K562 (cell line): ENCODE measurements at regions not wholly inside any gene's neighbourhood (a gene's known extent, or its start where the extent isn't known, plus 50 kb on each side); places are given as distances from the start of the nearest gene placed in this dataset.

Experiments
- ATAC-seq: fragments of 200-7000 bp; cut with Tn5 transposase; 3 replicates; pipeline ENCODE4 v1.9.1; 2020; ENCODE audit warnings: moderate library complexity
- BruUV-seq: library from RNA; stranded (reverse); fragments of 400-500 nt; replicated peaks from 2 replicates; lab custom pipeline; 2021; lab: Mats Ljungman, UMichigan
- CTCF ChIA-PET: fragments of 300-600 bp; formaldehyde crosslinking; extraction: SDS; loops from one replicate; lab custom pipeline; 2021; ENCODE audit warnings: low intra/inter-chr PET ratio; lab: Yijun Ruan, JAX
- POLR2A ChIA-PET: fragments of 300-600, 350-650 bp; sonication (Branson Sonifier 250); formaldehyde crosslinking; extraction: SDS; loops from one replicate; lab custom pipeline; 2021; ENCODE audit warnings: antibody characterized with exemption, inconsistent platforms; lab: Yijun Ruan, JAX
- DNase-seq, 4 experiments: peaks; one replicate each; pipeline versions ENCODE4 v3.0.0 to v3.0.0-alpha.2; 2011 to 2018; ENCODE audit warnings: low spot score in 3 of 4, mixed read lengths in 3 of 4; ENCODE audit errors: extremely low read depth in 1 of 4
- FAIRE-seq: peaks from 2 replicates; lab custom pipeline; 2011; peaks lifted over from hg19 to GRCh38; lab: Jason Lieb, UNC
- H2AFZ ChIP-seq: 2 replicates; pipeline ENCODE4 v1.6.0; 2011; ENCODE audit warnings: low read depth, low read length, control low read depth, inconsistent platforms
- H3K27ac ChIP-seq: fragments of 200-600 bp; 3 replicates; pipeline ENCODE4 v1.8.0; 2011; ENCODE audit warnings: low read depth, mild to moderate bottlenecking, control low read depth, inconsistent platforms, low read length, moderate library complexity, mixed read lengths; ENCODE audit errors: extremely low read depth
- H3K27me3 ChIP-seq, 2 experiments: fragments of 300-600 bp in 1 of 2; 2 replicates in 1 of 2; 3 replicates in 1 of 2; pipeline versions ENCODE4 v1.6.0 to v1.8.0; 2011; ENCODE audit warnings: inconsistent platforms in 2 of 2, low read length in 2 of 2, mild to moderate bottlenecking in 1 of 2, mixed read lengths in 1 of 2, moderate library complexity in 1 of 2; ENCODE audit not compliant: control insufficient read depth in 2 of 2, insufficient read depth in 2 of 2
- H3K36me3 ChIP-seq: fragments of 300-600 bp; 3 replicates; pipeline ENCODE4 v1.8.0; 2011; ENCODE audit warnings: mild to moderate bottlenecking, low read length, inconsistent platforms; ENCODE audit not compliant: control insufficient read depth, insufficient read depth
- H3K4me1 ChIP-seq, 2 experiments: fragments of 200-600 bp in 1 of 2; replicated peaks in 1 of 2; 2 replicates in 1 of 2; 3 replicates in 1 of 2; pipeline versions ENCODE4 v1.5.1 to v1.8.0; 2011; ENCODE audit warnings: inconsistent platforms in 2 of 2, low read length in 2 of 2, mild to moderate bottlenecking in 1 of 2, mixed read lengths in 1 of 2, moderate library complexity in 1 of 2; ENCODE audit not compliant: control insufficient read depth in 2 of 2, insufficient read depth in 2 of 2
- H3K4me2 ChIP-seq: 2 replicates; pipeline ENCODE4 v1.6.1; 2011; ENCODE audit warnings: low read length, control low read depth, inconsistent platforms, mixed read lengths; ENCODE audit not compliant: insufficient read depth
- H3K4me3 ChIP-seq: fragments of 200-600 bp; sonication (generic), shearing (Covaris generic); 2 replicates; pipeline ENCODE4 v1.5.1; 2016; ENCODE audit warnings: control low read depth, inconsistent platforms
- H3K79me2 ChIP-seq: fragments of 200-600 bp; 3 replicates; pipeline ENCODE4 v1.8.0; 2011; ENCODE audit warnings: low read length, inconsistent platforms; ENCODE audit not compliant: control insufficient read depth, insufficient read depth
- H3K9ac ChIP-seq, 2 experiments: 2 replicates each; pipeline versions ENCODE4 v1.6.0 to v1.6.1; 2011; ENCODE audit warnings: low read depth in 2 of 2, low read length in 2 of 2, control low read depth in 1 of 2, inconsistent platforms in 1 of 2, mild to moderate bottlenecking in 1 of 2, mixed read lengths in 1 of 2; ENCODE audit not compliant: insufficient read depth in 1 of 2
- H3K9me1 ChIP-seq: one replicate; pipeline ENCODE4 v1.6.0; 2011; ENCODE audit warnings: inconsistent platforms, mild to moderate bottlenecking, low read length, moderate library complexity; ENCODE audit not compliant: control insufficient read depth, insufficient read depth
- H3K9me3 ChIP-seq: replicated peaks from 2 replicates; pipeline ENCODE4 v1.5.1; 2011; ENCODE audit warnings: low read depth, low read length, inconsistent platforms; ENCODE audit not compliant: control insufficient read depth, insufficient read depth
- H4K20me1 ChIP-seq: replicated peaks from 2 replicates; pipeline ENCODE4 v1.6.1; 2011; ENCODE audit warnings: low read length, inconsistent platforms, mixed read lengths; ENCODE audit not compliant: control insufficient read depth, insufficient read depth
- ARID3B ChIP-seq: fragments of 250-450 bp; sonication (Bioruptor Pico); IDR thresholded peaks from 2 replicates; pipeline ENCODE4 v1.4.0; 2020; ENCODE audit warnings: borderline replicate concordance
- BACH1 ChIP-seq: fragments of 200-800 bp; sonication (Bioruptor generic); IDR thresholded peaks from 2 replicates; pipeline ENCODE4 v1.6.1; 2016; ENCODE audit warnings: missing genetic modification characterization, missing compliant biosample characterization
- DMBX1 ChIP-seq: fragments of 250-450 bp; sonication (Bioruptor Pico); IDR thresholded peaks from 2 replicates; pipeline ENCODE4 v1.8.0; 2022; ENCODE audit warnings: inconsistent platforms, mild to moderate bottlenecking, moderate library complexity, borderline replicate concordance
- DNMT1 ChIP-seq: fragments of 450-650 bp; IDR thresholded peaks from 2 replicates; pipeline ENCODE4 v1.6.1; 2016; ENCODE audit warnings: antibody characterized with exemption, mild to moderate bottlenecking
- ETV1 ChIP-seq: fragments of 450-650 bp; conservative IDR thresholded peaks from 2 replicates; pipeline ENCODE4 v1.6.1; 2016; ENCODE audit warnings: missing genetic modification characterization, control low read depth, low read depth, missing compliant biosample characterization
- HBP1 ChIP-seq: fragments of 450-650 bp; formaldehyde crosslinking; IDR thresholded peaks from 2 replicates; pipeline ENCODE4 v1.4.0; 2022; ENCODE audit warnings: missing genetic modification characterization
- HNRNPH1 ChIP-seq: fragments of 200-400 bp; formaldehyde crosslinking; optimal IDR thresholded peaks from 2 replicates; pipeline ENCODE3; 2017; ENCODE audit warnings: low read depth, mild to moderate bottlenecking, low read length, moderate library complexity
- HOXB6 ChIP-seq: fragments of 250-450 bp; sonication (Bioruptor Pico); IDR thresholded peaks from 2 replicates; pipeline ENCODE4 v1.5.1; 2022; ENCODE audit warnings: mild to moderate bottlenecking, borderline replicate concordance
- KDM2B ChIP-seq: fragments of 250-450 bp; sonication (Bioruptor Pico); IDR thresholded peaks from 2 replicates; pipeline ENCODE4 v1.8.0; 2021; ENCODE audit warnings: mild to moderate bottlenecking, moderate library complexity
- LCOR ChIP-seq: sonication (generic); formaldehyde crosslinking; IDR thresholded peaks from 2 replicates; pipeline ENCODE4 v1.8.0; 2022; ENCODE audit warnings: mild to moderate bottlenecking, missing genetic modification reagents
- MCM3 ChIP-seq: fragments of 450-650 bp; IDR thresholded peaks from 2 replicates; pipeline ENCODE4 v1.6.1; 2016
- NCOA6 ChIP-seq: fragments of 450-650 bp; IDR thresholded peaks from 2 replicates; pipeline ENCODE4 v1.6.1; 2017; ENCODE audit warnings: mild to moderate bottlenecking
- POLR2G ChIP-seq: fragments of 200-400 bp; formaldehyde crosslinking; IDR thresholded peaks from 2 replicates; pipeline ENCODE4 v1.6.1; 2017; ENCODE audit warnings: low read depth, mild to moderate bottlenecking, antibody characterized with exemption, low read length, moderate library complexity
- RCOR1 ChIP-seq, 2 experiments: IDR thresholded peaks; 2 replicates each; pipeline ENCODE4 v1.6.1; 2012; ENCODE audit warnings: low read depth in 2 of 2, low read length in 2 of 2, borderline replicate concordance in 1 of 2, improper control_type of control experiment in 1 of 2
- SMARCA5 ChIP-seq: fragments of 450-650 bp; IDR thresholded peaks from 2 replicates; pipeline ENCODE4 v1.6.1; 2016
- SRSF7 ChIP-seq: fragments of 200-400 bp; formaldehyde crosslinking; optimal IDR thresholded peaks from 2 replicates; pipeline ENCODE3; 2017; ENCODE audit warnings: mild to moderate bottlenecking, low read depth, low read length
- YY1 ChIP-seq, 3 experiments: IDR thresholded peaks; 2 replicates each; pipeline ENCODE4 v1.6.1; 2011; ENCODE audit warnings: low read length in 2 of 3, mild to moderate bottlenecking in 2 of 3, moderate library complexity in 2 of 3, borderline replicate concordance in 1 of 3, control low read depth in 1 of 3, low read depth in 1 of 3; ENCODE audit not compliant: insufficient read depth in 3 of 3, insufficient replicate concordance in 2 of 3, control insufficient read depth in 1 of 3, insufficient read length in 1 of 3; ENCODE audit errors: extremely low read depth in 1 of 3
- ZNF143 ChIP-seq: sonication (generic); formaldehyde crosslinking; IDR thresholded peaks from 2 replicates; pipeline ENCODE4 v1.9.0; 2022; ENCODE audit warnings: mild to moderate bottlenecking, missing genetic modification reagents
- ZNF280A ChIP-seq: fragments of 450-650 bp; IDR thresholded peaks from 2 replicates; pipeline ENCODE4 v1.6.1; 2018; ENCODE audit warnings: mild to moderate bottlenecking, low read depth; ENCODE audit not compliant: partially characterized antibody
- WGBS: fragments of 100-300 bp; shearing (Covaris generic); methylation state at CpG from one replicate; pipeline ENCODE4 v1.1.6; 2016; ENCODE audit warnings: low coverage, mixed read lengths; ENCODE audit not compliant: insufficient coverage; ENCODE audit errors: missing lambda C conversion rate; 5-methylcytosine and 5-hydroxymethylcytosine counted together
- in situ Hi-C: fragments of 300-500 bp; cut with MboI; formaldehyde crosslinking; loops from 4 replicates; pipeline ENCODE4 v1.15.0; 2018; ENCODE audit warnings: inconsistent platforms, mixed read lengths
- intact Hi-C: fragments of 100-400 bp; cut with micrococcal nuclease; formaldehyde crosslinking; loops from 2 replicates; pipeline ENCODE4 v1.14.2; 2022

- TF ChIP-seq BACH1 (no peak), YY1 (IDR thresholded peaks at IDR 0.05; ENCODE audit: borderline replicate concordance in 1 of 3, control insufficient read depth in 1 of 3, extremely low read depth in 1 of 3, insufficient read depth in 3 of 3, insufficient read length in 1 of 3, insufficient replicate concordance in 2 of 3, low read depth in 1 of 3, low read length in 2 of 3) (no peak), HBP1 (CRISPR knock-in tag) (no peak), RCOR1 (IDR thresholded peaks at IDR 0.05; ENCODE audit: borderline replicate concordance in 1 of 2, low read depth in 2 of 2, low read length in 2 of 2) (no peak), POLR2G (no peak), ETV1 (tag) (no peak), LCOR (CRISPR knock-in tag) (no peak), HOXB6 (CRISPR knock-in tag) (no peak)
These were observed 128.8 kb upstream of the ZBTB20 start (continued) for GRCh38 chr3:115275896-115276295.

- H3K27me3 ChIP-seq, result no peaks in the 10 kb centered on the region
- BruUV-seq, result no TSS peak
- no peaks in the 10 kb centered on the region for H3K79me2 ChIP-seq
- H3K4me2 ChIP-seq, result no peak overlapping the region
- H3K36me3 ChIP-seq, result no peaks in the 10 kb centered on the region
- ATAC-seq (no peak), DNase-seq (no peak), FAIRE-seq (no peak)
- intact Hi-C loops, result no loop called here
- H2AFZ ChIP-seq, result no peak overlapping the region
- ChIA-PET POLR2A (no interaction called here), CTCF (no interaction called here)
- no peaks in the 10 kb centered on the region for H3K9me1 ChIP-seq
- H3K9me3 ChIP-seq, result no peaks in the 10 kb centered on the region
- in situ Hi-C loops, result no loop called here
- 0% methylated on average over 1 of the region's 1 CpG for WGBS
- no peak overlapping the region for H3K4me3 ChIP-seq
- no peak overlapping the region for H3K9ac ChIP-seq
- no peaks in the 10 kb centered on the region; a peak in 1 of 5 replicates for H3K4me1 ChIP-seq
- H3K27ac ChIP-seq, result no peak overlapping the region
- no peaks in the 10 kb centered on the region for H4K20me1 ChIP-seq
- no peak for TF ChIP-seq MCM3
- TF ChIP-seq HNRNPH1, result no peak
- TF ChIP-seq ZNF143 (CRISPR knock-in tag), result no peak
- TF ChIP-seq DMBX1 (CRISPR knock-in tag), result no peak
- TF ChIP-seq ARID3B (CRISPR knock-in tag), result no peak
- no peak for TF ChIP-seq ZNF280A
- TF ChIP-seq KDM2B, result no peak
- no peak for TF ChIP-seq NCOA6
- no peak for TF ChIP-seq SMARCA5
- TF ChIP-seq DNMT1, result no peak
- TF ChIP-seq SRSF7, result no peak
These were observed 132.9 kb upstream of the ZBTB20 start for GRCh38 chr3:115279939-115280338.
